LHCN-M2 (cell line): ENCODE measurements at regions not wholly inside any gene's neighbourhood (a gene's known extent, or its start where the extent isn't known, plus 50 kb on each side); places are given as distances from the start of the nearest gene placed in this dataset.
"Not testable (repeated sequence)": the region's sequence is repeated elsewhere in the genome, so short reads cannot be mapped to it uniquely, and the experiment has no call there.

ENCODE experiments used
- DNase-seq: peaks from one replicate; pipeline ENCODE4 v3.0.0-alpha.2; 2012; ENCODE audit warnings: low read depth

- not testable (repeated sequence) for DNase-seq
Observed at GRCh38 chr1:147348592-147348991, 106.1 kb downstream of the CHD1L start.

- no peak for DNase-seq
Observed at GRCh38 chr1:147349533-147349932, 107.0 kb downstream of the CHD1L start.

GRCh38 chr1:147351140-147351835 is 108.8 kb downstream of the CHD1L start:
- DNase-seq, result no peak

- no peak for DNase-seq
Observed at GRCh38 chr1:147377263-147378246, 135.1 kb downstream of the CHD1L start.

GRCh38 chr1:147379889-147380288 is 137.4 kb downstream of the CHD1L start:
- no peak for DNase-seq

GRCh38 chr1:147384804-147385203 is 142.3 kb downstream of the CHD1L start:
- no peak for DNase-seq

- no peak for DNase-seq
Observed at GRCh38 chr1:147388969-147389368, 146.5 kb downstream of the CHD1L start.

- peak; percentile 41 for DNase-seq
Observed at GRCh38 chr1:147389532-147390184, 147.2 kb downstream of the CHD1L start.

- no peak for DNase-seq
Observed at GRCh38 chr1:147390185-147390542, 147.7 kb downstream of the CHD1L start.

- no peak for DNase-seq
Observed at GRCh38 chr1:147391114-147391513, 148.6 kb downstream of the CHD1L start.

- DNase-seq, result not testable (repeated sequence)
Observed at GRCh38 chr1:147402326-147403045, 138.8 kb upstream of the BCL9 start.

GRCh38 chr1:147404344-147404743 is 137.0 kb upstream of the BCL9 start:
- not testable (repeated sequence) for DNase-seq

GRCh38 chr1:147409886-147410285 is 131.4 kb upstream of the BCL9 start:
- DNase-seq, result no peak

GRCh38 chr1:147413110-147413605 is 128.1 kb upstream of the BCL9 start:
- no peak for DNase-seq

GRCh38 chr1:147414505-147415163 is 126.7 kb upstream of the BCL9 start:
- no peak for DNase-seq

GRCh38 chr1:147417024-147417423 is 124.3 kb upstream of the BCL9 start:
- no peak for DNase-seq

GRCh38 chr1:147423100-147423827 is 118.0 kb upstream of the BCL9 start:
- DNase-seq, result not testable (repeated sequence)

- no peak for DNase-seq
Observed at GRCh38 chr1:147434921-147435320, 106.4 kb upstream of the BCL9 start.

GRCh38 chr1:147444381-147444780 is 96.9 kb upstream of the BCL9 start:
- DNase-seq, result no peak

- DNase-seq, result no peak
Observed at GRCh38 chr1:147451628-147452027, 89.7 kb upstream of the BCL9 start.
